Islet precursor cell (in vitro differentiated cells): ENCODE measurements at regions not wholly inside any gene's neighbourhood (a gene's known extent, or its start where the extent isn't known, plus 50 kb on each side); places are given as distances from the start of the nearest gene placed in this dataset.
"Not testable (repeated sequence)": the region's sequence is repeated elsewhere in the genome, so short reads cannot be mapped to it uniquely, and the experiment has no call there.

Experiments
- DNase-seq: peaks from one replicate; pipeline ENCODE4 v3.0.0-alpha.2; 2018

DNA sequence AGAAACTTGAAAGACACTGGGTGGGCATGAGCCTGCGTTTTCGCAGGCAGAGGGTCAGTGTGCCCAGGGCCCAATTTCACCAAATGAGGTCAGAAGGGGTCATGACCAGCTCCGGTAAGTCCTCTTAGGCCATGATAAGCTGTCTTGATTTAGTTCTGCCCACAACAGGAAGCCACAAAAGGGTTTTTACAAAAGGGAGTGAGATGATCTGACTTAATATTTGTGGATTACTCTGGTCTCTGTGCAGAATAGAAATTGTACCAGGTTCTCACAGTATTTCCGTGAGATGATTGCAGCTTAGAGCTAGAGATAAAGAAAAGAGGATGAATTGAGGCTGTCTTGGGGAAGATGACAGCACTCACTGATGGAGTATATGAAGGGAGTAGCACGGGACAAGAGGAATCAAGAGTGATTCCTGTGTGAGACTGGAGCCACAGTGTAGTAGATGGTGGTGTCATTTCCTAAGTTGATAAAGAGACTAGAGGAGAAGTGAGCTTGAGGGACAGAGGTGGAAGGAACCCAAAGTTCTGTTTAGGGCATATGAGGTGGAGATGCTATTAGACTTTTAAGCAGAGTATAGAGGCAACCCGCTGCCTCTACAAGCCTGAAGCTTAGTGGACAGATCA is 288.3 kb upstream of the AMIGO2 start:
- no peak for DNase-seq

- DNase-seq = no peak
Measured at GRCh38 chr12:47366579-47366978, 286.8 kb upstream of the AMIGO2 start.

DNA sequence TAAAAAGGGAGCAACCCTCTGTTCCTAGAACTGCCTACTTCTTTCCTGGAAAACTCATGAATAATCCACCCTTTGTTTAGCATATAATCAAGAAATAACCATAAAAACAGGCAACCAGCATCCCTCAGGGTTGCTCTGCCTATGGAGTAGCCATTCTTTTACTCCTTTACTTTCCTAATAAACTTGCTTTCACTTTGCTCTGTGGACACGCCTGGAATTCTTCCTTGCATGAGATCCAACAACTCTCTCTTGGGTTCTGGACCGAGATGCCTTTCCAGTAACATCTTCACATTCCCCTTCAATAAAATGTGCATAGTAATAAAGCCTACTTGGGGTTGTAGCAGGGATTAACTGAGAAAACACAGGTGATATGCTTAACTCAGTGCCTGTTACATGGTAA is 286.4 kb upstream of the AMIGO2 start:
- no peak for DNase-seq

DNA sequence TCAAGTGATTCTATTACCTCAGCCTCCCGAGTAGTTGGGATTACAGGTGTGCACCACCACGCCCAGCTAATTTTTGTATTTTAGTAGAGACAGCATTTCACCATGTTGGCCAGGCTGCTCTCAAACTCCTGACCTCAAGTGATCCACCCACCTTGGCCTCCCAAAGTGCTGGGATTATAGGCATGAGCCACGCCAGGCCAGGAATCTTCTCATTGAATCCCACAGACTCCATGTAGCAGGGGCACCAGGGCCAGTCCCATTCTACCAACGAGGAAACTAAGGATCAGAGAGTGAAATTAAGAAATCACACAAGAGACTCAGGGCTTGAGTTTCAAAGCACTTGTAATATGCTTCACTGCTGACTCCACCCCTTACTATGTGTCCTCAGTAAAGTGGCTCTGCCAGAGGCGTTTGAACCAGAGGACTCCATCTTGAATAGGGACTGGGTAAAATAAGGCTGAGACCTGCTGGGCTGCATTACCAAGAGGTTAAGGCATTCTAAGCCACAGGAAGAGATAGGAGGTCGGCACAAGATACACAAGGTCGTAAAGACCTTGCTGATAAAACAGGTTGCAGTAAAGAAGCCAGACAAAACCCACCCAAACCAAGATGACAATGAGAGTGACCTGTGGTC is 285.8 kb upstream of the AMIGO2 start:
- not testable (repeated sequence) for DNase-seq

- no peak for DNase-seq
Measured at GRCh38 chr12:47364261-47364660, 284.5 kb upstream of the AMIGO2 start.

DNA sequence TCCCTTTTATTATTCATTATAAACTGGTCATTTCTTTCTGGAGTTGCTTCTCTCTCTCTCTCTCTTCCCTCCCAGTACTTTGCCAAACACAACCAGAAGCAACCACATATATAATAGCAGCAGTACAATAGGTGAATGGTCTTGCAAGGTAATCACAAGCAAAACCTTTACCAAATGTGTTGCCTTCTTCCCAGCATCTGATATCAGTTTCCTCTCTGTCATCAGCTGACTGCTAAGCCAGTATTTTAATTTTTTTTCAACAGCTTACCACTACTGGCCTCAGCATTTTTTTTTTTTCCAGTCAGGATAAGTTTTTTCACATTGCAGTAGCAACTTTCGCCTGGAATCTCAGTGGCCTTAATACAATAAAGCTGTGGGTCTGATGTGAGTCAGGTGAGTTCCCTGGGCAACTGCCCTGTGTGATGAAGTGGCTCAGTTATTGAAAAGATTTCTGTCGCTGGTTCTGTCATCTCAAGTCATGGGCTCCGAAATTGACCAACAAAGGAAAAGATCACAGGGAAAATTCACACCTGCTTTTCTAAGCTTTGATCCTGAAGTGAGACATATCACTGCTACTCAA is 282.5 kb upstream of the AMIGO2 start:
- DNase-seq = no peak

DNA sequence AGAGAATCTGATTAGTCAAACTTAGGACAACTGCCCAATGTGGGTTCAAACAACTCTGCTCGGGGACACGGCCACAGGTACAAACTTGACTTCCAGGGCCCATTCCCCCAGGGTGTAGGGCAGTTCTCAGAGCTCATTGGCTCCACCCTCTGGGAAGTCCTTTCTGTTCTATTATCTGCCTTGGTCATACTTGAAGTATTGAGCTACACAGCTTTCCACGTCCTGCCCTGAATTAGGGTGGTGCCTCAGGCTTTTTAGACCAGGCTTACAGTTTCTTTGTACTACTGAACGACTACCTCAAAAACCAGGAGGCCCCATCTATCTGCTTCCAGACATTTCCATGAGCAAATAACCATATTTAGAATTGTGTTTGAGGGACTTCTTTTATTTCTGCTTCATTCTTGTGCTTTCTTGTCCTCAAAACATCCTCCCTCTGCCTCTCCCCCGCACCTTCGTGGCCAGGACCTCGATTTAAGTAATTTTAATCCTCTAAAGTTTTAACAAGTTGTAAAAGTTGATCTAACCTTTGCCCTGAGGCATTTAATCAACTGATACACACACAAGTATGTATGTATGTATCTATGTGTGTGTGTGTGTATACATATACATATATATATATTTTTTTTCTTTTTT is 281.7 kb upstream of the AMIGO2 start:
- peak; percentile 61 for DNase-seq

DNA sequence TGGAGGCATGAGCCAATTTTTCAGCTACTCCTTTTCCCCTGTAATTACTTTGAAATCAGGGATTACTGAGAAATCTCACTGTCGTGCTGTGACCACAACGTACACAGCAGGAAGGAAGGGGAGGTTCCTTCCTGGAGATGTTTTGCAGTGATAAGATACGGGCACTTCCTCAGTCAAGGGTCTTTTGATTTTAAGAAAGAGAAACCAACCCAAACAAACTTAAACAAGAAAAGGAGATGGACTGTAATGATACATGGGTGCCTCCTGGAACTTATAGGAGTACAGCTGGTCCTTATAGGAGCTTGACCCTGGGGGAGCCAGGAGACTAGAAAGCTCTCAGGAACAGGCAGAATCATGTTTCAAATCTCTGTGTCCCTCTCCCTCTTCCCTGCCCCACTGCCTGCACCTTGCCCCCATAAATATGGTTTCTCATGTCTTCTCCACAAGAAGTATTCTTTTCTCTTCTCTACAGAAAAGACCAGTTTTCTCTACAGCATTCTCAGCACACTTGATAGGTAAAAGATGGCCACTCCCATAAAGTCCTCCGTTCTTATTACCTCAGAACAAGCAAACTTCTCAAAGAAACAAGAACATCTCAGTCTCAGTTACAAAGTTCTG is 281.1 kb upstream of the AMIGO2 start:
- no peak for DNase-seq

- DNase-seq = no peak
Measured at GRCh38 chr12:47360093-47360480, 280.3 kb upstream of the AMIGO2 start.

GRCh38 chr12:47359310-47360092 is 279.7 kb upstream of the AMIGO2 start:
- DNase-seq = no peak

GRCh38 chr12:47357006-47357405 is 277.2 kb upstream of the AMIGO2 start:
- DNase-seq = peak; percentile 78

DNA sequence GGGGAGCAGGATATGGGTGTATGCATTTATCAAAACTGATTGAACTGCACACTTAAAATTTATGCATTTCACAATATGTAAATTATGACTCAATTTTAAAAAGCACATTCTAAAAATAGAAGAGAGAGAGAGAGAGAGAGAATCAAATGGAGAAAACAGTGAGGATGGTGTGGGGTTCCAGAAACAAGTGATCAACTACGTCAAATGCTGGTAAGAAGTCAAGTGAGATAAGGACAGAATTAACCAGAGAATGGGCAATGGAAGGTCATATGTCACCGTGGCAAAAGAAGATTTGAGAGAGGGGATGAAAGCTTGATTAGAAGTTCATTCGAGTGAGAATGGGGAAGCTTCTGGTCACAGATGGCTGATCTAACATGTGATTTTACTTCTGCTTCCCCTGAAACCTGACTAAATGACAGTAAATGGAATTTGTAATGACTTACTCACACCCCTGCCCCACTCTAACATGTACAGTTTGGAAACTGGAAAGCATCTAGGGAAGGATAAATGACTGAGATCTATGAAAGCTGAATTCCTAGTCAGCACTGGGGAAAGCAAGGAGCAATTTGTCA is 276.5 kb upstream of the AMIGO2 start:
- no peak for DNase-seq

DNA sequence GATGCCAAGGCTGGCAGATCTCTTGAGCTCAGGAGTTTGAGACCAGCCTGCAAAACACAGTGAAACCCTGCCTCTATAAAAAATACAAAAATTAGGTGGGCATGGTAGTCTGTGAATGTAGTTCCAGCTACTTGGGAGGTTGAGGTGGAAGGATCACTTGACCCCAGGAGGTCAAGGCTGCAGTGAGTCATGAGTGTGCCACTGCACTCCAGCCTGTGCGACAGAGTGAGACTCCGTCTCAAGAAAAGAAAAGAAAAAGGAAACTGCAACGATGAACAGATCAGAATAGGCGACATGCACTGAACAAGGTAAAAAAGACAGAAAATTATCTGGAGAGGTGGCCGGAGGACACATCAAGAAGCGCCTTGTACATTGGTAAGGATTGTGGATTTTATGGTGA is 273.7 kb upstream of the AMIGO2 start:
- DNase-seq = no peak

GRCh38 chr12:47352067-47352466 is 272.3 kb upstream of the AMIGO2 start:
- no peak for DNase-seq

DNA sequence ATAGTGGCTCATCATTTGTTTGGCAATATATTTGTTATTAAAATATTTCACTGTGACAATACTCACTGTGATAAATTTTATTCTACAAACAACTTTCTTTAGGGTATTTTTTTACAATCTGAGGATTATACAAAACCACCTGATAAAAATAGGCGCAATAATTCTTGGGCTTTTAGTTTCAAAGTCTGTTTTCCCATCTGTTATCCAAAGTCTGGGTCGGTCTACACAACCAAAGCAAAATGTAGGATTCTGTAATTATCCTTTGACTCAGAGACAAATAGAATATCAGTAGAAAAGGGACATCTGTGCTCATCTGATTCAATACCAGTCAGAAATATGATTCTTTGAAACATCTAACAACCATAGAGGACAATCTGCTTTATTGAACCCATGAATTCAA is 271.8 kb upstream of the AMIGO2 start:
- DNase-seq = no peak

DNA sequence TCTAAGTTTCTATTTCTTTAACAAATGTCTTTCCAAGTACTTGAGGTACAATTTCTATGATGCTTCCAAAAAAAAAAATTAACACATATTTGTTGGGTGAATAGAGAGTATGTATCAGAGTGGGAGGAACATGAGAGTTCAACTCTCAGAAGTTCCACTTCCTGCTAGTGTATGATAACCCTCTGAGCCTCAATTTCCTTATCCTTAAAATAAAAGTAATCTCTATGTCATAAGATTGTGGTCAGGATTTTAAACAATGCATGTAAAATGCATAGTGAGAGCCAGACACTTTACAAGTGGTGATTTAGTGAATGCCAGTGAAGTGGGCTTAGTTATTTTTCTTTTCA is 270.3 kb upstream of the AMIGO2 start:
- DNase-seq = no peak

DNA sequence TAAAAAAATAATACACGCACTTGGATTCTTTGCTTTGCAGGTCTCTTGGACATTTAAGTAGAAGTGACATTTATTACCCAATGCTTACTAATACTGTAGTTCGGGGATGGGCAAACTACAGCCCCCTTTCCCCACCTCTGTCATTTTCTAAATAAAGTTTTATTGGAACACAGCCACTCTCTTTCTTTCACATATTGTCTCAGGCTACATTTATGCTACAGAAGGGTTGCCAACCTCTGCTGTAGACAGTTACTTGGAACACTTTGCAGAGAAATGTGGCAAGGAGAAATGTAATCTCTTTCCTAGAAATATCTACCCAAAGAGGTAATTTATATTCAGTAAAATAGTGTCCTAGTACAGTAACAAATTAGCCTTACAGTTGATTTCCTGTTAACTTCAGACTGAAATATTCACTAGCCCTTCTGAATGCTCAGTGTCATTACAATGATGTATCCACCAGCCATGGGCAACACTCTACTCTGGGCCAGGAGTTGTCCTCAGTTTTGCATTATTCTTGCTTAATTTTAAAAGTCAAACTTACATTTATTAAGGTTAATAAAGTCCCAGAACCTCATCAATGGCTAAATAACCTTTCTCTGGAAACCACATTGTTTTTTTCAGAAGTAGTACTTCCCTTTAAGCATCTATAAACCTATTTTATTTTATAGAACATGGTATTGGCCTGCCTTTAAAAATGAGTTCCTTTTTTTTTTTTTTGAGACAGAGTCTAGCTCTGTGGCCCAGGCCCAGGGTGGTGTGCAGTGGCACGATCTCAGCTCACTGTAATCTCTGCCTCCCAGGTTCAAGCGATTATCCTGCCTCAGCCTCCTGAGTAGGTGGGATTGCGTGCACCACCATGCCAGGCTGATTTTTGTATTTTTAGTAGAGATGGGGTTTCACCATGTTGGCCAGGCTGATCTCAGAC is 269.6 kb upstream of the AMIGO2 start:
- DNase-seq = no peak

- DNase-seq = no peak
Measured at GRCh38 chr12:47348206-47348605, 268.4 kb upstream of the AMIGO2 start.

- no peak for DNase-seq
Measured at GRCh38 chr12:47346251-47347019, 266.7 kb upstream of the AMIGO2 start.

DNA sequence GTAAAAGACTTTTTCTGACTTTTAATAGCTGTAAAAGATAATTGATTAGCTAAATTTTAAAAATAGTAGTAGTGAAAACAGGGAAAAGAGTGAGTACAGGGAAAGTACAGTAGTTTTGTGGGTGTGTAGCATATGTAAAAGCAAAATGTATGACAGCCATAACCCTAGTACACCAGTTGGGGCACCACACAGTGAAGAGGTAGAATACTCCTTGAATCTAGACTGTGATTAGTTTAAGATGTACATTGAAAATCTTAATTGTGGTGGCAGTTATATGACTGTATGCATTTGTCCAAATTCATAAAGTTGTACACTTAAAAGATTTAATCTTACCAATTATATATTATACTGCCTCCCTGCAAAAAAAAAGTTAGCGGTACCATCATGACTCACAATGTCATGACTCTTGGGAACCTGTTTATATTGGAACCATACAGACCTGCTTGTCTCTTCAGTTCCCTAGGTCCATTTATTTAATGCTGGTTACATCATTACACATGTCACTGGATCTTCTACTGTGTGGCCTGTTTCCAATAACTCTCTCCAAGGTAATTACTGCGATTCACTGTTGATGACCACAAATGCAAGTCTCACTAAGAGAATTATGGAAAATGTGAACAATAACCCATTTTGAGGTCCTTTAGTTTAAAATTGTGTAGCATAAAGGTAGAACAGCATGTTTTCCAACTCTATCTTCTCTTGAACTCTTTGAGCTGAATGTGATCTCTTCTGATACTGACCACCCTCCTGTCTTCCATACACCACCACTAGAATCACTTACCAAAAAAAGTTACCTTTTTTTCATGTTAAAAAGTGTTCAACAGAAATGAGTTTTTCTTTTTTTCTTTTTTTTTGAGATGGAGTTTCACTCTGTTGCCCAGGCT is 264.2 kb upstream of the AMIGO2 start:
- DNase-seq = no peak
